Vagina (tissue), 2 donors: ENCODE measurements at regions not wholly inside any gene's neighbourhood (a gene's known extent, or its start where the extent isn't known, plus 50 kb on each side); places are given as distances from the start of the nearest gene placed in this dataset.

Source experiments
- POLR2A ChIP-seq, 2 donors: fragments of 450-650 bp; IDR thresholded peaks; one replicate each; pipeline ENCODE4 v1.6.1; 2017; ENCODE audit warnings: antibody characterized with exemption in 2 of 2, mild to moderate bottlenecking in 2 of 2, moderate library complexity in 2 of 2
- POLR2AphosphoS5 ChIP-seq, 2 donors: sonication (generic); formaldehyde crosslinking; IDR thresholded peaks; one replicate each; pipeline ENCODE4 v1.9.0; 2017; ENCODE audit warnings: antibody characterized with exemption in 2 of 2, mild to moderate bottlenecking in 2 of 2, low read depth in 1 of 2; ENCODE audit not compliant: insufficient read depth in 1 of 2
- TF ChIP-seq, protein P1 (sequence below), 3 experiments: fragments of 450-650 bp in 2 of 3; fragments of 200-600 bp in 1 of 3; sonication (generic) in 1 of 3; IDR thresholded peaks; one replicate each; pipeline ENCODE4 v1.5.1; 2017 to 2019; ENCODE audit warnings: antibody characterized with exemption in 3 of 3, mild to moderate bottlenecking in 2 of 3, moderate library complexity in 2 of 3

DNA sequence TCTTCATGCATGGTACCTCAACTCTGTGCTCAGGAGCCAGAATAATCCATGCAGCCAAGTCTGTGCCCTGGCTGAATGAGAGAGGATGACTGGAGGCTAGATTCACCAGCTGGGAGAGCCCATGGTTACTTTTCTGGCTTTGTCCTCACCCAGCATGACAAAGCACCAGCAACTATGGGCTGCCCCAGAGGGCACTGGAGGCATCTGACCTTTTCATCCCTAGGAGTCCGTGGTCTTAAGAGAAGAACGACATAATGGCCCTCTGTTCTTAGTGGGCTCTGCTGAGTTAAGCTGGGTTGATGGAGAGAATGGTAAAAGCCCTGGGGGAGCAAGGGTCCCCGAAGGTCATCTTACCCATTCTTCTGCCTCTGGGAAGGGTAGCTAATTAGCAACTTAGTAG, 54.6 kb upstream of the TNP1 start:
- TF ChIP-seq, protein P1, sequence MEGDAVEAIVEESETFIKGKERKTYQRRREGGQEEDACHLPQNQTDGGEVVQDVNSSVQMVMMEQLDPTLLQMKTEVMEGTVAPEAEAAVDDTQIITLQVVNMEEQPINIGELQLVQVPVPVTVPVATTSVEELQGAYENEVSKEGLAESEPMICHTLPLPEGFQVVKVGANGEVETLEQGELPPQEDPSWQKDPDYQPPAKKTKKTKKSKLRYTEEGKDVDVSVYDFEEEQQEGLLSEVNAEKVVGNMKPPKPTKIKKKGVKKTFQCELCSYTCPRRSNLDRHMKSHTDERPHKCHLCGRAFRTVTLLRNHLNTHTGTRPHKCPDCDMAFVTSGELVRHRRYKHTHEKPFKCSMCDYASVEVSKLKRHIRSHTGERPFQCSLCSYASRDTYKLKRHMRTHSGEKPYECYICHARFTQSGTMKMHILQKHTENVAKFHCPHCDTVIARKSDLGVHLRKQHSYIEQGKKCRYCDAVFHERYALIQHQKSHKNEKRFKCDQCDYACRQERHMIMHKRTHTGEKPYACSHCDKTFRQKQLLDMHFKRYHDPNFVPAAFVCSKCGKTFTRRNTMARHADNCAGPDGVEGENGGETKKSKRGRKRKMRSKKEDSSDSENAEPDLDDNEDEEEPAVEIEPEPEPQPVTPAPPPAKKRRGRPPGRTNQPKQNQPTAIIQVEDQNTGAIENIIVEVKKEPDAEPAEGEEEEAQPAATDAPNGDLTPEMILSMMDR (IDR thresholded peaks at IDR 0.05): no peak
- TF ChIP-seq POLR2A (IDR thresholded peaks at IDR 0.05): no peak
- no peak for TF ChIP-seq POLR2AphosphoS5 (IDR thresholded peaks at IDR 0.05; ENCODE audit: insufficient read depth in 1 of 2, low read depth in 1 of 2)
